ENCODE measurements at regions not wholly inside any gene's neighbourhood (a gene's known extent, or its start where the extent isn't known, plus 50 kb on each side); places are given as distances from the start of the nearest gene placed in this dataset.

DNA sequence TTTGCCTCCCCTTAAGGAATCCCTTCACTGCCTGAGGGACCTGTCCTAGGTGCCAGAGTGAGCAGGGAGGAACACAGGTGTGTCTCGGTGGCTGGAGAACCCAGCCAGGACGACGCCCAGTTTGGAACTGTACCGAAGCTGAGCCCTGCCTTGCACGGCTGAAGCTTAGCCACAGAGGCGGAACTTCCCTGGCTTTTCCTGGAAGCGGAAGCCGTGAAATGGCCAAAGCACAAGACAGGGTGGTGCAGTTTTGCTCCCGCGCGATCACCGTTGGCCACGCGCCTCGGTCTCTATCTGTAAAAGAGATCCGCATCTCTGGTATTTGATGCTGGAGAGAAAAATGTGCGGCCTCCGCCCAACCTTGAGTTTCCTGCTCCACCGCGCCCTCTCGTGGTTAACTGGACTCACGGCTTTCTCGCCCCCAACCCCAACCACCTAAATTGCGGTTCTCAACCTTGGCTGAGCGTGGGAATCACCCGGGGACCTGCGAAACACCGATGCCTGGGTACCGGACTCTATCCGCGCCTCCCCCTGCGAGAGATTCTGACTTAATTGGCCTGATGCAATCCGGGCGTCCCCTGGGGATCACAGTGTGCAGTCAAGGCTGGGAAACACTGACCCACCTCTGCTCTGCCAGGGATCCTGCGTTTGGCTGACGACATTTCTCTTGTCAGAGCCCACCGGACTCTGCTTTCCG is 70.7 kb upstream of the ABHD2 start (continued):
- TF ChIP-seq, protein P1, sequence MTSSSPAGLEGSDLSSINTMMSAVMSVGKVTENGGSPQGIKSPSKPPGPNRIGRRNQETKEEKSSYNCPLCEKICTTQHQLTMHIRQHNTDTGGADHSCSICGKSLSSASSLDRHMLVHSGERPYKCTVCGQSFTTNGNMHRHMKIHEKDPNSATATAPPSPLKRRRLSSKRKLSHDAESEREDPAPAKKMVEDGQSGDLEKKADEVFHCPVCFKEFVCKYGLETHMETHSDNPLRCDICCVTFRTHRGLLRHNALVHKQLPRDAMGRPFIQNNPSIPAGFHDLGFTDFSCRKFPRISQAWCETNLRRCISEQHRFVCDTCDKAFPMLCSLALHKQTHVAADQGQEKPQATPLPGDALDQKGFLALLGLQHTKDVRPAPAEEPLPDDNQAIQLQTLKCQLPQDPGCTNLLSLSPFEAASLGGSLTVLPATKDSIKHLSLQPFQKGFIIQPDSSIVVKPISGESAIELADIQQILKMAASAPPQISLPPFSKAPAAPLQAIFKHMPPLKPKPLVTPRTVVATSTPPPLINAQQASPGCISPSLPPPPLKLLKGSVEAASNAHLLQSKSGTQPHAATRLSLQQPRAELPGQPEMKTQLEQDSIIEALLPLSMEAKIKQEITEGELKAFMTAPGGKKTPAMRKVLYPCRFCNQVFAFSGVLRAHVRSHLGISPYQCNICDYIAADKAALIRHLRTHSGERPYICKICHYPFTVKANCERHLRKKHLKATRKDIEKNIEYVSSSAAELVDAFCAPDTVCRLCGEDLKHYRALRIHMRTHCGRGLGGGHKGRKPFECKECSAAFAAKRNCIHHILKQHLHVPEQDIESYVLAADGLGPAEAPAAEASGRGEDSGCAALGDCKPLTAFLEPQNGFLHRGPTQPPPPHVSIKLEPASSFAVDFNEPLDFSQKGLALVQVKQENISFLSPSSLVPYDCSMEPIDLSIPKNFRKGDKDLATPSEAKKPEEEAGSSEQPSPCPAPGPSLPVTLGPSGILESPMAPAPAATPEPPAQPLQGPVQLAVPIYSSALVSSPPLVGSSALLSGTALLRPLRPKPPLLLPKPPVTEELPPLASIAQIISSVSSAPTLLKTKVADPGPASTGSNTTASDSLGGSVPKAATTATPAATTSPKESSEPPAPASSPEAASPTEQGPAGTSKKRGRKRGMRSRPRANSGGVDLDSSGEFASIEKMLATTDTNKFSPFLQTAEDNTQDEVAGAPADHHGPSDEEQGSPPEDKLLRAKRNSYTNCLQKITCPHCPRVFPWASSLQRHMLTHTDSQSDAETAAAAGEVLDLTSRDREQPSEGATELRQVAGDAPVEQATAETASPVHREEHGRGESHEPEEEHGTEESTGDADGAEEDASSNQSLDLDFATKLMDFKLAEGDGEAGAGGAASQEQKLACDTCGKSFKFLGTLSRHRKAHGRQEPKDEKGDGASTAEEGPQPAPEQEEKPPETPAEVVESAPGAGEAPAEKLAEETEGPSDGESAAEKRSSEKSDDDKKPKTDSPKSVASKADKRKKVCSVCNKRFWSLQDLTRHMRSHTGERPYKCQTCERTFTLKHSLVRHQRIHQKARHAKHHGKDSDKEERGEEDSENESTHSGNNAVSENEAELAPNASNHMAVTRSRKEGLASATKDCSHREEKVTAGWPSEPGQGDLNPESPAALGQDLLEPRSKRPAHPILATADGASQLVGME (CRISPR knock-in tag; IDR thresholded peaks at IDR 0.05): peak; percentile 98
- 0 out of 2 replicates have a peak, but pooled peaks have one; percentile 41 for TF ChIP-seq ZNF197 (CRISPR knock-in tag; IDR thresholded peaks at IDR 0.05; ENCODE audit: low read depth)
- TF ChIP-seq SMC3 (conservative IDR thresholded peaks at IDR 0.05; ENCODE audit: insufficient read depth, low read depth, low read length): peak; percentile 94
- TF ChIP-seq HNRNPK (IDR thresholded peaks at IDR 0.05; ENCODE audit: low read depth, low read length, poor library complexity, severe bottlenecking): no peak
- TF ChIP-seq MAFF (IDR thresholded peaks at IDR 0.05; ENCODE audit: low read length): no peak
- no peak for TF ChIP-seq CBFB (CRISPR knock-in tag; IDR thresholded peaks at IDR 0.05)
- no peak for TF ChIP-seq STAT5B (CRISPR knock-in tag; IDR thresholded peaks at IDR 0.05)
- TF ChIP-seq, protein P2, sequence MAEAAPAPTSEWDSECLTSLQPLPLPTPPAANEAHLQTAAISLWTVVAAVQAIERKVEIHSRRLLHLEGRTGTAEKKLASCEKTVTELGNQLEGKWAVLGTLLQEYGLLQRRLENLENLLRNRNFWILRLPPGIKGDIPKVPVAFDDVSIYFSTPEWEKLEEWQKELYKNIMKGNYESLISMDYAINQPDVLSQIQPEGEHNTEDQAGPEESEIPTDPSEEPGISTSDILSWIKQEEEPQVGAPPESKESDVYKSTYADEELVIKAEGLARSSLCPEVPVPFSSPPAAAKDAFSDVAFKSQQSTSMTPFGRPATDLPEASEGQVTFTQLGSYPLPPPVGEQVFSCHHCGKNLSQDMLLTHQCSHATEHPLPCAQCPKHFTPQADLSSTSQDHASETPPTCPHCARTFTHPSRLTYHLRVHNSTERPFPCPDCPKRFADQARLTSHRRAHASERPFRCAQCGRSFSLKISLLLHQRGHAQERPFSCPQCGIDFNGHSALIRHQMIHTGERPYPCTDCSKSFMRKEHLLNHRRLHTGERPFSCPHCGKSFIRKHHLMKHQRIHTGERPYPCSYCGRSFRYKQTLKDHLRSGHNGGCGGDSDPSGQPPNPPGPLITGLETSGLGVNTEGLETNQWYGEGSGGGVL (CRISPR knock-in tag; IDR thresholded peaks at IDR 0.05): no peak
- no peak for TF ChIP-seq ATF1 (CRISPR knock-in tag; IDR thresholded peaks at IDR 0.05)
- TF ChIP-seq ATF1 (tag; IDR thresholded peaks at IDR 0.05): 0 out of 2 replicates have a peak, but pooled peaks have one; percentile 33
- TF ChIP-seq TAF9B (IDR thresholded peaks at IDR 0.05; ENCODE audit: partially characterized antibody): no peak
- no peak for TF ChIP-seq HMG20B (CRISPR knock-in tag; IDR thresholded peaks at IDR 0.05)

All from K562 (cell line).